Islet of Langerhans (tissue), 1 donor: ENCODE measurements at regions not wholly inside any gene's neighbourhood (a gene's known extent, or its start where the extent isn't known, plus 50 kb on each side); places are given as distances from the start of the nearest gene placed in this dataset.
"Not testable (repeated sequence)": the region's sequence is repeated elsewhere in the genome, so short reads cannot be mapped to it uniquely, and the experiment has no call there.

Experiments
- FAIRE-seq: peaks from one replicate; lab custom pipeline; 2011; peaks lifted over from hg19 to GRCh38; lab: Jason Lieb, UNC

GRCh38 chr7:114806590-114807162 lies 115.2 kb upstream of the MDFIC start:
- no peak for FAIRE-seq

GRCh38 chr7:114812570-114812969 lies 109.3 kb upstream of the MDFIC start:
- FAIRE-seq, result no peak

DNA sequence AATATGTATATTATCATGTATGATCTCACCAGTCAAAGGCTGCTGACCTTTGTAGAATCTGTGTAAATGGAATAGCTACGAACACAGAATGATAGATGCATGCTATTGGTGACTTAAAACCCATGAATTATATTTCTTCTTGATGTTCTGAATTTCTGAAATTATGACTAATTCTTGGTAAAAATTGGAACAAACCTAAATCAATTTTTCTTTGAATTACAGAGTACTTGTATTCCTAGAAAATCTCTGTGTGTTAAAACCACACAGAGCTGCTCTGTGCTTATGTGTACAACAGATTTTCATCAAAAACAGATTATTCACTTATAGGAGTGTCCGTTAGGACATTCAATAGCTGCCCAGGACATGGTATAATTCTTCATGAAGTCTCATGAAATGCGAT lies 108.3 kb upstream of the MDFIC start:
- FAIRE-seq, result no peak

GRCh38 chr7:114817036-114817435 lies 104.9 kb upstream of the MDFIC start:
- FAIRE-seq, result not testable (repeated sequence)

DNA sequence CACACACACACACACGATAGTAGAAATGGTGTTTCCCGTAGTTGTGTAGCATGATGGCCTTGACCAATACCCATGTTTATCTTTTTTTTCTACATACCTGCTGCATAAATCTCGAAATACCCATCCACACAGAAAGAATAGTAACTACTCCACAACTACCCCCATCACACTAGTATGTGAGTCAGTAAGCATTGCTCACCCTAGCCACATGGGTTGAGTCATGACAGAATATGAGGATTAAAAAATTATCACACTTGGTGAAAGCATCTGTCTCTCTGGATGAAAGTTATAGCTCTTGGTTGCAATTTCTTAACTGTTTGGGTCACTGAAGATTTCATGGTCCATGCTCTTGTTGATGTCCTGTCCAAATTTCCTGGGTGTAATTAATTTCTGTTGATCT lies 103.4 kb upstream of the MDFIC start:
- FAIRE-seq, result no peak

DNA sequence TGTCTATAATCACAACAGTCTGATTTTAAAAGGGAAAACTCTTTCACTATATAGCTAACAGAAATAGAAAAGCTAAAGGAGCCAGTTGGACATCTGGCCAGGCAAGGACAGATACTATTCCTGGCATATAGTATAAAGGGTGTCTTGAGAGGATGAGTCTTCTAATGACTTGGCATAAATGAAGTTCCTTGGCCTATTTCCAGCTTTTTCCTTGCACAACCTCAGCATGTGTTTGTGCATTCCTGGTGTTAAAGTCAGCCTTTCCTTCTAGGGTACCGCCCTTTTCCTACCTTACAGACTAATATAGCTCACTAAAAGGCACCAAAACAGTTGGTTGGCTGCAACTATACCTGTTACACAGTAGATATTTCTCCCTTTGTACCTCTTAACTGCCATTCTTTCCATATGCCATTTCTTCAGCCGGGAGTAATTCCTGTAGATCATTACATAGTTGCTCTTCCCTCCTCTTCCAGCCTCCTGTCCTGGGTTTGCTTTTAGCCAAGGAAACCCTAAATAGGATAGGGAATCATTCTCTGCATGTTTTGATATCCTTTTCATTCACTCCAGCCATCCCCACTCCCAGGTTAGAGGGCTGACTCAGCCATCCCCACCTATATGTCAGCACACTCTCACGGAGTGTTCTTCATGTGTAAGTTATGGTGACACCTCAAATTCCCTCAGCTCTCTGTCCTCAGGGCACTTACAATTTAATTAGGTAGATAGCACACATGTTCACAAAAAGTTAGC lies 102.1 kb upstream of the MDFIC start:
- no peak for FAIRE-seq

DNA sequence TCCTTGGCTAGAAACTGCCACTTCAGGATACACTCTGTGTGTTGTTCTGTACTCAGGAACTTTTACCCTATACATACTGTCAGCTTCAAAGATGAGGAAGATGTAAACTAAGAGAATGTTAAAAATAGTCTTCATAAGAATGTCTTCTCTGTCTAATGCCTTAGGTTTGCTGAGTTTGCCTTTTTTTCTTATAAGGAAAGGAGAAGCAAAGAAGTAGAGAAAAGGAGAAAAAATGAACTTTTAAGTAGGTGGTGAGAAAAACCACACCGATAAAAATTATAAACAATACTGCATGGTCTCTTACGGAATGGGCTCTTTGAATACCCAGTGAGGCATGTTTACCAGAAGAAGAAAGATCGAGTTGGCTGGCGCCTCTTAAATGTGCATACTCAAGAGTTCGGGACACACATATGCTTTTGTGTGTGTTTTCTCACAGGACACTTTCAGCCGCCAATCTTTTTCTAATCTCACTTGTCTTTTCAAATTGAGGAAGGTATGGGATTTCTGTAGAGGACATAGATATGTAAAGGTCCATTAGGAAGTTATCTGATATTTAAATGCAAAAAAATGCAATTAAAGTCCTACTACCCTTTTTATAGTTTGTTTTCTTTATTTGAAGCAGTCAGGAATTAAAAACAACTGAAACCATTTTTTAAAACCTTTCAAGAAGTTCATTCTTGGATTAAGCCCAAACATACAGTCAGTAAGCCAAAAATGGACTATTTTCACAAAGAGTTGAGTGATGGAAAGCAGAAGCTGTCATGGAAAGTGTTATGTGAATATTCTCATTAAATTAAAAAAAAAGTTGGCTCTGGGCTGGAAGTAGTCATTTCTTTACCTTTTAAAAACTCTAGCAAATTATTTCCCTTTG lies 100.6 kb upstream of the MDFIC start:
- no peak for FAIRE-seq

DNA sequence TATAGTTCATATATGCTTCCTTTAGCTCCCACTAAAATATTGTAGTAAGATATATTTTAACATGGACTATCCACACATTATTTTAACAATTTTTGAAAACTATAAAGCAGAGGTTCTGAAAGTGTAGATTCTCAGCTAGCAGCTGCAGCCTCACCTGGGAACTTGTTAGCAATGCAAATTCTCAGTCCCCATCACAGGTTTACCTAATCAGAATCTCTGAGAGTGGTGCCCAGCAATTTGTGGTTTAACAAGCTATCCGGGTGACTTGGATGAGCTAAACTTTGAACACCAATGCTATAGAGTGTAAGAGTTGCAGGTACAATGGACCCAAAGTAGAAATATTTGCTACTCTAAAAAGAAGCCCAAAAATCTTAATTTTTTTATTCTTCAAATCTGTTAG lies 99.8 kb upstream of the MDFIC start:
- no peak for FAIRE-seq

DNA sequence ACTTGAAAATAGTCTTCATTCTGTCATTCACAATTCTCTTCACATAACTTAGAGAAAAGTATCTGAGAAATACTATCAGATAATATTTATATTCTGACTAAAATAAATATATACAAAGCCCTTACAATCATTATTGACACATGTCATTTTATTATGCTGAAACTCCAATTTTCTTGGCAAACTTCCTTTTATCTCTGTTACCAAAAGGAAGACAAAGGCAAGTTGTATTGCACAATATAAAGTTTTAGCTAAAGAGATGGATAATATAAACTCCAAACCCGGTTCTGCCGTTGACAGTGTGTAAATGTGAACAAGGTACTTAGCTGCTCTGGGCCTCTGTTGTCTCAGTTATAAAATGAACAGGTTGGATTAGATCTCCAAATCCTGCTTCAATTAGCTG lies 99.0 kb upstream of the MDFIC start:
- FAIRE-seq, result no peak

DNA sequence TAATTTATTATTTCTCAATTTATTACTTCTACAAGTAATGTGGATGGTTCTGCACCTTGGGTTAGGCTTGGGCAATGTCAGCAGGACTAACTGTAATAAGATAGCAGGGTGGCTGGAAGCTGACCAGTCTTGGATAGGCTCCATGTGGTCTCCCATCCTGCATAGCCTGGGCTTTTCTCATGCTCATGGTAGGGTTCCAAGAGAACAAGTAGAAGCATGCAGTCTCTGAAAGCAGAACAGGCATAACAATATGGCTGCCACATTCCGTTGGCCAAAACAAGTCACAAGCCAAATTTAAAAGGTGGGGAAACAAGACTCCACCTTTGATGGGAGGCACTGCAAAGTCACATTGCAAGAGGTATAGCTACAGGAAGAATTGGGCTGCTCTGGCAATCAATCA lies 98.6 kb upstream of the MDFIC start:
- no peak for FAIRE-seq

DNA sequence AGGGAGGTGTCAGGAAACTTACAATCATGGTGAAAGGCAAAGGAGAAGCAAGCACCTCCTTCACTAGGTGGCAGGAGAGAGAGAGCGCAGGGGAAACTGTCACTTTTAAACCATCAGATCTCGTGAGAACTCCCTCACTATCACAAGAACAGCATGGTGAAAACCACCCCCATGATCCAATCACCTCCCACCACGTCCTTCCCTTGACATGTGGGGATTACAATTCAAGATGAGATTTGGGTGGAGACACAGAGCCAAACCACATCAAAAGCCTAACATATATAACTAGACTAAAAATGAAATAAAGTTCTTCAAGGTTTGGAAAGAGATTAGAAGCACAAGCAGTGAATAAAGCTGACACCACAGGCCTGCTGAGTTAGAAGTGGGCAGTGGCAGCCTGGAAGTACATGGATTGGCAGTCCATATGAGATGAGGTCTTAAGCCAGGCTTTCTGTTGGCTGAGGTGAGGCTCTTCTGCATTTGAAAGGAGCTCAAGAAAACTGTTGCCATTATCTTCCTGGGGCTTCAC lies 96.4 kb upstream of the MDFIC start:
- no peak for FAIRE-seq

DNA sequence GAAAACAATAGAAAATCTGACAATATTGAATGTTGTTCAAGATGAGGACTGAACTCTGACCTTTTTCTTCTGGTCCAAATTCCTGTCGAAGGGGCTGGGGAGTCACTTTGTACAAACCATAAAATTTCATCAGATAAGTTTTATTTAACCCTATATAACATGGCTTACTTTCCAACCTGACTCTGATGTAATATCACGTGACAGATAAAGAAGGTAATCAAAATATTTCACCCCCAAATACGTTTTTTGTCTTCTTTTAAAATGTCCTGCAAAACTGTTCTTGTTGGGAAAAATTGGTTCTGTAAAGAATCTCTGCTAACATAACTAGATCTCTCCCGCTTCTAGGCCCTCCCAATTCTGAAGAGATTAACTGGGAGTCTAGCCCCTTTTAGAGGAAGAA lies 90.9 kb upstream of the MDFIC start:
- no peak for FAIRE-seq

DNA sequence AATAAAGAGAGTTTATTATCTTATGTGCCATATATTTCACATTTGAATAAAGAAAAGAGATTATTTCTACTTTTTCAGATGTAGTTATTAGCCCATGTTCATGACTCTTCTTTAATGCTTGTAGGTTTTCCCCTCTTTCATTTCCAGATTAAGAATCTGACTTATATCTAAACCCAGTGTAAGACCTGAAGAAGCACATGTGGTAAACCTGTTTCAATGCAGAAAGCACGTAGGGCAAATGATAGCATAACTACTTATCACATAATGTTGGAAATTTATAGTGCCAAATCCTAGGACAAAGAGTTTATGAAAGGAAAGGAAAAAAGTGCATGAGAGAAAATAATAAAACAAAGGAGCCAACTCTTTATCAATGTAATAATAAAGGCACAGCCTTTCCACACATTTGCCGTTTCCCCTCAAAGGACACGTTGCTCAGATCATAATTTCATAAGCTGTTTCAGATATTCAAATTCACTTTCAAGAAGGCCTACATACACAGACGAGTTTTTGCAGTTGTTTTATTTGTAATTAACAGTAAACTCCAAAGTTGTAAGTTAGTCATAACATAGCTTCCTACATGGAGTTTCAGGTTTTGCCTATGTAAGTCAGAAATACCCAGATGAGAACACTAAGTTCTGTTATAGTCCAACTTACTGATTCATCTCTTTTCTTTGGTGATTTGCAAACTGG lies 88.8 kb upstream of the MDFIC start:
- no peak for FAIRE-seq

DNA sequence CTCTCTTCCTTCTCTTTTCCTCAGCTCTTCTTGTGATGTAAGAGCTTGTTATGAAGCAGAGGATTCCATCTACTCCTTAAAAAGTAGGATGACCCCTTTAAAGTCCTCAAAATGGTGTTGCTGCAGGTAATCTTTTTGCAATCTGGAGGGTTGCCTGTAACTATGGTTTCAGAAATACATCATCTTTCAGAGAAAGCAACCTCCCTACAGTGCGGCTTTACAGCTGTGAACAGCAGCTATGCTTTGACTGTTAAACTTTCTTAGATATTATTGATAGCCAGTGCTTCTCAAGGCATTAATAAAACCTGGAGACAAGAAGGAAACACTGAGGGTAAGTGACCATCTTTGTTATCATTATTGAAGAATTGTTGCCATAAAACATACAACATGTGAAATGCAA lies 86.6 kb upstream of the MDFIC start:
- FAIRE-seq, result no peak

- FAIRE-seq, result no peak
These were observed 86.0 kb upstream of the MDFIC start for GRCh38 chr7:114835861-114836260.

- FAIRE-seq, result no peak
These were observed 79.3 kb upstream of the MDFIC start for GRCh38 chr7:114842551-114843065.

DNA sequence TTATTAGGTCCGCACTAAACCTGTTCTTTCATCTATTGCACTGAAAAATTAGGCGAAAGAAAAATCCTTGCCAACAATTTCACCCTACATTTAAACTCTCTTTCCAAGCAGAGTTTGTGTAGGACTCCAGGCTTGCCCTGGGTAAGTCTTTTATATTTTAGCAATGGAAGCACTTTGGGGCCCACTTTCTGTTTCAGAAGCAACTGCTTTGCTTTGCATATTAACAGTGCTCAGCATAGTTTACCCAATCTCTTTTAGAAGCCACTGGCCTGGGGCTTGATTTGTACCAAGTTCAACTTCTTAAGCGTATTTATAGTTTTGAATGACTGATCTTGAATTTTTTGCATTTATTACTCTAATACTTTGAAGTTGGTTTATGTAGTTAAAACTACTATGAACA lies 78.8 kb upstream of the MDFIC start:
- no peak for FAIRE-seq

DNA sequence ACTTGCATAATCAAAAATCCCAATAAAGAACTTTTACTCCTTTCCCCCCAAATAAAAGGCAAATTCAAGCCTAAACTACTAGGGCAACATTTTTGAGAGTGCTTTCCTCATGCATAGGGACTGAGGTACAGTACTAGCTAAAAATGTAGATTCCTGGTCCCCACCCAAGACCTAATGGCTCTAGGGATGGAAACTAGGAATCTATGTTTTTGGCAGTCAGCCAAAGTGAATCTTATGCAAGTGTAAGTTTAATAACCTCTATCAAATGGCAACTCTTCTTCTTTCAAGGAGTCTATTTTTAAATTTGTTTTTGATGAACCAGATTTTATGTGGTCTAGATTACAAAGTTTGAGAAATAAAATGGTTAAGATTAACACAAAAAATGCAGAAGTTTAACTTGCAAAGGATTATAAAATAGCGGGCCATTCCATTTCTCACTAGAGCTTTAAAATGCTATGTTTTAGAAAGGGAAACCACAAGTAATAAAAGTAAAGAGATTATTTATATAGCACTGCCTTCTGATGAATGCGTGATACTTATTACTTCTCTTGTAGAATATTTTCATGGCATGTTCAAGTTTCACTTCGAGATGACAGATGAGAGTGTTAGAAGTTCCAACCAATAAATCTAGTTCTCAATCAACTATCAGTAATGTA lies 70.4 kb upstream of the MDFIC start:
- FAIRE-seq, result peak; percentile 24

- no peak for FAIRE-seq
These were observed 69.6 kb upstream of the MDFIC start for GRCh38 chr7:114852293-114852692.

DNA sequence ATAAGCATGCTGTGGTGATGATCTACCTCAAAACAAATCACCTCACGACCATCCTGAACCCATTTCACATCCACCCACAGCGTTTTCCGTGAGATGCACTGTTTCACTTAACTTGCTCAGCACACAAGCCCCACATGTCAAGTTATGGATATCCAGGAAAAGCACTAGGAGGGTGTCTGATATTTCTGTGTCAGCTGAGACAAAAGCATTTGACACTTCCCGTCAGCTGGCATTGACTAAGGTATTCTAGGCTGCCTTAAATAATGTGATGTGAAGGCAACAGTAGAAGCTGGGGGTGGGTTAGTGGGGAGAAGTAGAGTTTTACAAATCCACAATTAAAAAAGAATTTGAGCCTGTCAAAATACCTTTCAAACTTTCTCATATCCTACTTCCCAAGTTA lies 68.7 kb upstream of the MDFIC start:
- no peak for FAIRE-seq

GRCh38 chr7:114854369-114854768 lies 67.5 kb upstream of the MDFIC start:
- no peak for FAIRE-seq

GRCh38 chr7:114856625-114857024 lies 65.3 kb upstream of the MDFIC start:
- no peak for FAIRE-seq
